GM23338 (cell line): ENCODE measurements at regions not wholly inside any gene's neighbourhood (a gene's known extent, or its start where the extent isn't known, plus 50 kb on each side); places are given as distances from the start of the nearest gene placed in this dataset.

Source experiments
- CREB1 ChIP-seq: fragments of 250-450 bp; sonication (Bioruptor Pico); IDR thresholded peaks from 2 replicates; pipeline ENCODE4 v1.5.0; 2020; ENCODE audit warnings: low read depth, mild to moderate bottlenecking, moderate library complexity
- CTCF ChIP-seq, 2 experiments: fragments of 200-600 bp in 1 of 2; sonication (generic) in 1 of 2; conservative IDR thresholded peaks; 2 replicates each; pipeline versions ENCODE4 v1.5.1 to v1.6.1; 2016 to 2017; ENCODE audit warnings: antibody characterized with exemption in 2 of 2, low read depth in 2 of 2, mild to moderate bottlenecking in 2 of 2, moderate library complexity in 1 of 2
- EZH2 ChIP-seq: fragments of 200-600 bp; sonication (generic); IDR thresholded peaks from one replicate; pipeline ENCODE4 v1.8.0; 2017; ENCODE audit warnings: antibody characterized with exemption, mild to moderate bottlenecking, low read depth; ENCODE audit not compliant: unreplicated experiment
- EZH2phosphoT487 ChIP-seq: fragments of 200-600 bp; sonication (generic); IDR thresholded peaks from one replicate; pipeline ENCODE4 v1.8.1; 2018; ENCODE audit warnings: antibody characterized with exemption; ENCODE audit not compliant: unreplicated experiment
- JUNB ChIP-seq: IDR thresholded peaks from one replicate; pipeline ENCODE4 v1.6.1; 2016; ENCODE audit warnings: antibody characterized with exemption; ENCODE audit not compliant: unreplicated experiment
- POLR2AphosphoS5 ChIP-seq: IDR thresholded peaks from 2 replicates; pipeline ENCODE4 v1.6.1; 2016; ENCODE audit warnings: antibody characterized with exemption, low read depth
- REST ChIP-seq: IDR thresholded peaks from one replicate; pipeline ENCODE4 v1.6.1; 2018; ENCODE audit warnings: antibody characterized with exemption; ENCODE audit not compliant: unreplicated experiment
- STAT1 ChIP-seq: IDR thresholded peaks from one replicate; pipeline ENCODE4 v1.6.1; 2016; ENCODE audit warnings: antibody characterized with exemption; ENCODE audit not compliant: unreplicated experiment

GRCh38 chr12:71252473-71252872 lies 94.7 kb upstream of the TSPAN8 start:
- TF ChIP-seq CTCF (conservative IDR thresholded peaks at IDR 0.05; ENCODE audit: low read depth in 2 of 2) (no peak), POLR2AphosphoS5 (no peak), JUNB (no peak), EZH2 (no peak), CREB1 (CRISPR knock-in tag) (no peak), REST (no peak), EZH2phosphoT487 (no peak), STAT1 (no peak)
